Calu3 (cell line): ENCODE measurements at regions not wholly inside any gene's neighbourhood (a gene's known extent, or its start where the extent isn't known, plus 50 kb on each side); places are given as distances from the start of the nearest gene placed in this dataset.

ENCODE experiments used
- BruUV-seq: library from RNA; stranded (reverse); fragments of 400-500 nt; replicated peaks from 2 replicates; lab custom pipeline; 2021; lab: Mats Ljungman, UMichigan
- CTCF ChIA-PET: fragments of 300-600 bp; sonication (Branson Sonifier 250); formaldehyde crosslinking; loops from one replicate; lab custom pipeline; 2022; ENCODE audit warnings: antibody characterized with exemption; lab: Charles Lee
- DNase-seq: peaks from one replicate; pipeline ENCODE4 v3.0.0; 2022
- H3K27ac Mint-ChIP-seq: one replicate; pipeline ENCODE4 v1.8.0; 2022; ENCODE audit warnings: mixed read lengths; ENCODE audit not compliant: unreplicated experiment
- H3K27me3 Mint-ChIP-seq: one replicate; pipeline ENCODE4 v1.8.0; 2022; ENCODE audit warnings: mixed read lengths; ENCODE audit not compliant: unreplicated experiment
- H3K36me3 Mint-ChIP-seq: one replicate; pipeline ENCODE4 v1.8.0; 2022; ENCODE audit warnings: mild to moderate bottlenecking, moderate library complexity, mixed read lengths; ENCODE audit not compliant: insufficient read depth, unreplicated experiment
- H3K4me1 Mint-ChIP-seq: one replicate; pipeline ENCODE4 v1.8.0; 2022; ENCODE audit warnings: mild to moderate bottlenecking, low read depth, mixed read lengths; ENCODE audit not compliant: unreplicated experiment
- H3K4me3 Mint-ChIP-seq: one replicate; pipeline ENCODE4 v1.8.0; 2022; ENCODE audit warnings: mild to moderate bottlenecking, low read depth, moderate library complexity, mixed read lengths; ENCODE audit not compliant: unreplicated experiment
- H3K9me3 Mint-ChIP-seq: one replicate; pipeline ENCODE4 v1.8.0; 2022; ENCODE audit warnings: low read depth, mixed read lengths; ENCODE audit not compliant: unreplicated experiment
- intact Hi-C: fragments of 100-400 bp; cut with micrococcal nuclease; formaldehyde crosslinking; loops from one replicate; pipeline ENCODE4 v1.10.0; 2022; ENCODE audit not compliant: unreplicated experiment
- TF ChIP-seq, protein P1 (sequence below): fragments of 200-600 bp; IDR thresholded peaks from one replicate; pipeline ENCODE4 v1.8.0; 2022; ENCODE audit warnings: antibody characterized with exemption; ENCODE audit not compliant: unreplicated experiment

DNA sequence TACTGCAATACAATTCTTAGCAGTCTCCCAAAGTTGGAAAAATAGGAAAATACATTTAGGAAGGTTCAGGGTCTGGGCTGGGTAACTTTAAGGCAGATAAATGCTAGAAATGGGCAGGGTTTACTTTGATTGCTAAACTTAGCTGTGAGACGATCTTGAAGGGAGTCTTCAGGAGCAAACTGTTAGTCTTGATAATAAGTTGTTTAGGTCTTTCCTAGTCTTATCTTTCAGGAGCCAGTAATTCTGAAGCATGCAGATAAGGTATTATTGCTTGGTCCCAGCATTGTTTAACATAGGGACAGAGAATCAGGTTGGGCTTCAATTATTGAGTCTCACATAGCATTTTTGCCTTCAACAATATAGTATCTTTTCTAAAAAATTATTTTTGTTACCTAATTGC lies 262.4 kb upstream of the MIR17HG start:
- Mint-ChIP-seq H3K27ac (no peak overlapping the region), H3K27me3 (no peaks in the 10 kb centered on the region), H3K36me3 (no peaks in the 10 kb centered on the region), H3K4me1 (no peaks in the 10 kb centered on the region), H3K4me3 (no peak overlapping the region), H3K9me3 (no peaks in the 10 kb centered on the region)
- intact Hi-C loops: no loop called here
- CTCF ChIA-PET: no interaction called here
- DNase-seq: no peak
- TF ChIP-seq, protein P1, sequence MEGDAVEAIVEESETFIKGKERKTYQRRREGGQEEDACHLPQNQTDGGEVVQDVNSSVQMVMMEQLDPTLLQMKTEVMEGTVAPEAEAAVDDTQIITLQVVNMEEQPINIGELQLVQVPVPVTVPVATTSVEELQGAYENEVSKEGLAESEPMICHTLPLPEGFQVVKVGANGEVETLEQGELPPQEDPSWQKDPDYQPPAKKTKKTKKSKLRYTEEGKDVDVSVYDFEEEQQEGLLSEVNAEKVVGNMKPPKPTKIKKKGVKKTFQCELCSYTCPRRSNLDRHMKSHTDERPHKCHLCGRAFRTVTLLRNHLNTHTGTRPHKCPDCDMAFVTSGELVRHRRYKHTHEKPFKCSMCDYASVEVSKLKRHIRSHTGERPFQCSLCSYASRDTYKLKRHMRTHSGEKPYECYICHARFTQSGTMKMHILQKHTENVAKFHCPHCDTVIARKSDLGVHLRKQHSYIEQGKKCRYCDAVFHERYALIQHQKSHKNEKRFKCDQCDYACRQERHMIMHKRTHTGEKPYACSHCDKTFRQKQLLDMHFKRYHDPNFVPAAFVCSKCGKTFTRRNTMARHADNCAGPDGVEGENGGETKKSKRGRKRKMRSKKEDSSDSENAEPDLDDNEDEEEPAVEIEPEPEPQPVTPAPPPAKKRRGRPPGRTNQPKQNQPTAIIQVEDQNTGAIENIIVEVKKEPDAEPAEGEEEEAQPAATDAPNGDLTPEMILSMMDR: no peak
- no TSS peak for BruUV-seq

DNA sequence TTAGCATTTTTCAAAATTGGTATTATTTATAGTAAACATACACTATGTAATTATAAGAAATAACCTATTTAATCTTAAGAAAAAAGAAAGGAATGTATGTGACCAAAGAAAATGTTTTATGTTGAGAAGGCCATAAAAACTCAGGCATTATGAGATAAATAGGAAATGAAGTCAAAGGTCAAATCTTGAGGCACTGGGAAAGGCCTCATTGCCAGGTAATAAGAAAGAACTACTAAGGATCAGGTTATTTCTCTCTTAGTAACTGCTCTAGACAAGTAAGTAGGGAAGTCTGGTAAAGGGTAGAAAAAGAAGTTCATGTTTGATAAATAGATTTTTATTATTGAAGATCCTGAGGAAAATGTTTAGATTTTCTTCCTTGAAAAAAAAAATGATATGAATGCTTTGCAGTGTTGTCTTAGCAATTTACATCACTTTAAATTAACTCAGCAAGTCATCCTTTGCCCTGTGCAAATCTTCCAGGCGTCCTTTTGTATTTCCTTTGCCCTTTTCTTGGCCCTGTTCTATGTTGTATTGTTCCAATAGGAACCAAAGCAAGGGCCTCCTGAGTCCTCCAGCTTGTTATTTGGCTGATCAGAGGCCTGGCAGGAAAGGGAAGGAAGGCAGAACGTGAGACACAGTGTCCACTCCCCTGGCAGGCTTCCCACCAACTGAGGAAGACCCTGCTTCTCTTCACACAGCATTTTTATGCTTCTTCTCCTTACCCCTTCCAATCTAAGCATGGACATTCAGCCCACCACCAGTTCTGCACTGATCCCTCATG lies 260.4 kb upstream of the MIR17HG start:
- no peak overlapping the region for H3K4me3 Mint-ChIP-seq
- no peak for DNase-seq
- no peaks in the 10 kb centered on the region for H3K9me3 Mint-ChIP-seq
- intact Hi-C loops: no loop called here
- no peaks in the 10 kb centered on the region for H3K27me3 Mint-ChIP-seq
- no peak overlapping the region for H3K27ac Mint-ChIP-seq
- BruUV-seq: no TSS peak
- CTCF ChIA-PET: no interaction called here
- H3K36me3 Mint-ChIP-seq: no peaks in the 10 kb centered on the region
- H3K4me1 Mint-ChIP-seq: no peaks in the 10 kb centered on the region
- TF ChIP-seq, protein P1: no peak

DNA sequence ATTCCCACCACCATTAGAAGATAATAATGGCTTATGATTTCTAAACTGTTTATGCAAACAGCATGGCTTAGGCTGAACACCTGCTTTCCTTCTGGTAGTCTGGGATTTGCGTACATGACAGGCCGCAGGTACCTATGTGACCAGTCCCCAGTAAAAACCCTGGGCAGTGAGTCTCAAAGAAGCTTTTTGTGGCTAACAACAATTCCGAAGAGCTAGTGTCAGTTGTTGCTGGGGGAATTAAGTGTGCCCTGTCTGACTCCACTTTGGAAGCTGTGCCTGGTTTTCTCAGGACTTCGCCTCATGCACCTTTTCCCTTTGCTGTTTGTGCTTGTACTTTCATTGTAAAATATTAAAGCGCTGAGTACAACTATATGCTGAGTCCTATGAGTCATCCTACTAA lies 250.2 kb upstream of the MIR17HG start:
- Mint-ChIP-seq H3K4me1 (no peaks in the 10 kb centered on the region), H3K9me3 (no peaks in the 10 kb centered on the region), H3K27ac (no peak overlapping the region), H3K4me3 (no peak overlapping the region), H3K27me3 (no peaks in the 10 kb centered on the region), H3K36me3 (no peaks in the 10 kb centered on the region)
- DNase-seq: no peak
- intact Hi-C loops: no loop called here
- TF ChIP-seq, protein P1: no peak
- no TSS peak for BruUV-seq
- CTCF ChIA-PET: no interaction called here

DNA sequence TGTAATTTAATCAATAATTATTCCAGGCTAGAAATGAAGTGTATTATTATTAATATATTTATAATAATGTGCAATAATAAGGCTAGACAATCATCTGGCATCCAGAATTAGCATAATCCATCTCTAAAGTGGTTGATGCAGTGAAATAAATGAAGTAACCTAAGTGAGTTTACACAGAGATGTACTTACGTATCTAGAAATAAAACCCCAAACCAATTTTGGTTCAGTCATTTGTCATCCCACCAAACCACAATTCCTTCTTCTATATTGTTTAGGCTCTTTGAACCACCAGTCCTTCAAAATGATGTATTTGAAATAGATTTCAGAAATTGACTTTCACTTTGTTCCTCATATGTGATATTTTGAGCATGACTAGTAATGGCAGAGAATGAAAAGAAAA lies 247.6 kb upstream of the MIR17HG start:
- CTCF ChIA-PET: no interaction called here
- Mint-ChIP-seq H3K27me3 (no peaks in the 10 kb centered on the region), H3K27ac (no peak overlapping the region), H3K4me1 (no peaks in the 10 kb centered on the region), H3K9me3 (no peaks in the 10 kb centered on the region), H3K36me3 (no peaks in the 10 kb centered on the region), H3K4me3 (no peak overlapping the region)
- TF ChIP-seq, protein P1: no peak
- intact Hi-C loops: no loop called here
- DNase-seq: no peak
- BruUV-seq: no TSS peak
